Left forelimb (tissue), 1 donor: ENCODE measurements at regions not wholly inside any gene's neighbourhood (a gene's known extent, or its start where the extent isn't known, plus 50 kb on each side); places are given as distances from the start of the nearest gene placed in this dataset.

Source experiments
- DNase-seq: peaks from one replicate; pipeline ENCODE4 v3.0.0-alpha.2; 2018; ENCODE audit warnings: low spot score

DNA sequence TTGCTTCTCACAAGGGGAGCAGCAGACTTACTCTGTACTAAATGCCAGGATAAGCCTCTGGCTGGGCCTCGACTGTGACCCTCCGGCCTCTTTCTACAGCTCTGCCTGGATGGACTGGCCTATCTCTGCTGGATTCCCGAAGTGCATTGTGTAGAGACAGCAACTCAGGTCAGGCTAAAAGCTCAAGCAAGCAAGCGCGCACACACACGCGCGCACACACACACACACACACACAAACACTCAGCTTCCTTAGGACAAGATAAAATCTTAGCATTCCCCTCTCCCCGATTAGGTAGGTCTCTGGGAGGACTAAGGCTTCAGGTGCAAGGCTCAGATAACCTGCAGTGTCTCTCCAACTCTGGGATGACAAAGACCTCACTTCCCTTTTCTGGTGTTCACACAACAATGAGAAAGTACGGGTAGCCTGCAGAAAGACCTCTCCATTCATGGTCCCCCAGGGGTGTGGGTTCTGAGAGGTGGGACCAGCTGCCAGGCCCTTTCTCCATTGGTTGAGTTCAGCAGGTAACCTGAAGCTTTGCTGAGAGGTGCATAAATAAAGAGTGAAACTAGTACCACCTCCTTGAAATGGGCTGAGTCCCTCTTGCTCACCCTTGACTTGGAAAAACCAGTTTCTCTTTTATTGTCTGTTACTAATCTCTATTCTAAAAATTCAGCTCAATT is 155.1 kb upstream of the CAMK1G start:
- no peak for DNase-seq

GRCh38 chr1:209429611-209430010 is 153.9 kb upstream of the CAMK1G start:
- DNase-seq: no peak

DNA sequence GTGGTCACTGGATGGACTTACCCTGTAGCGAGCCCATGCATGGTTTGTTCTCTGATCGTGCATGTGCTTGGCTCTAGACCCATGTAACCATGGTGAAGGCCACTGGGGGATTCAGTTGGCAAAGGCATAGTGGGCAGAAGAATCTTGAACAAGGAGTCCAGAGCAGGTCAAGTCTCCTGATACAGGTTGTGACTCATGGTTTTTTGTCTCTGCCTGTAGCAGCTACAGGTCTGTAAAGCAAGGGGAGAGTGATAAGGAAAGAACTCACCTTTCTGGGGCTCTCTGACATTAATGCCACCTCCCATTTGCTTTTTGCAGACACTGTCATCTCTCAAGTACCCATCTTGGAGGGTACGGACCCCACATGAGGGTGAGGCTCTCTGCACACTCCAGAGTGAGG is 153.4 kb upstream of the CAMK1G start:
- DNase-seq: no peak

- DNase-seq: no peak
Observed at GRCh38 chr1:209430821-209431259, 152.7 kb upstream of the CAMK1G start.

GRCh38 chr1:209431402-209431801 is 152.1 kb upstream of the CAMK1G start:
- DNase-seq: no peak

DNA sequence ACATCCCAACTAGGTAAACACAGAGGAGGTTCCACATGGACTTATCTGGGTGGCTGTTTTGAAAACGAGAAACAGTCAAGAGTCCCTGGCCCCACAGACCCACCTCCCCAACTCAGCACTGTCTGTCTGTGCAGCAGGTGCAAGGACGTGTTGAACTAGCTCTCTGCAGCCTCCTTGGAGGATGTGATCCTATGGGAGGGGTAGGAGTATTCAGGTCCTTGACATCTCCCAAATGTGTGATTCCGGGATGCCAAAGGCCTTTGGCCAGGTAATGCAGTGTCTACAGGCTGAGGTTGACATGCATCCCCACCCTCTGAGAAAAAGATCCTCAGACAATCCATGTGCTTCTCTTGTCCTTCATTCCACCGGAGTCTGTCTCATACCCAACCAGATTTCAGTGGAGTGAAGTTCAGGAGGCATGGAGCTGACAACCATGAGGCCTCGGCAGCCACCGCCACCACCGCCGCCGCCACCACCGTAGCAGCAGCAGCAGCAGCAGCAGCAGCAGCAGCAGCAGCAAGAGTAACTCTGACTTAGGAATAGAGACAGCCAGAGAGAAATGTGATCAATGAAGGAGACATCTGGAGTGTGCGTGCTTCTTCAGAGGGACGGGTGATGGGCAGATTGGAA is 151.6 kb upstream of the CAMK1G start:
- no peak for DNase-seq

DNA sequence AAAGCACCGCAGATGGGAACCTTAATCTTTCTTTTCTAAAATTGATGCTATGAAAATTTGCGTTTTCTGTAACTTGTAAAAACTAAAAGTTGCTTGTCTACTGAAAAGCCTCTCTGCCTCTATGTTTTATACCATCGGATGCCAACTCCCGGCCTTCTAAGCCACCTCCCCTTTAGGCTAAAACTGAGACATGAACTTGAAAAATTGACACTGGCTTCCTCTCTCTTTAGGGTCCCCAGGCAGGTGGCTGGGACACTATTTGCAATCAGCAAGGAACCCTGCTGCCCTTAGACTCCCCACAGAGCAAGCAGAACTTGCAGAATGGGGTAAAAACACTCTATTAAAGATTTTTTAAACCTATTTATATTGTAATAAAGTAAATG is 151.1 kb upstream of the CAMK1G start:
- no peak for DNase-seq

DNA sequence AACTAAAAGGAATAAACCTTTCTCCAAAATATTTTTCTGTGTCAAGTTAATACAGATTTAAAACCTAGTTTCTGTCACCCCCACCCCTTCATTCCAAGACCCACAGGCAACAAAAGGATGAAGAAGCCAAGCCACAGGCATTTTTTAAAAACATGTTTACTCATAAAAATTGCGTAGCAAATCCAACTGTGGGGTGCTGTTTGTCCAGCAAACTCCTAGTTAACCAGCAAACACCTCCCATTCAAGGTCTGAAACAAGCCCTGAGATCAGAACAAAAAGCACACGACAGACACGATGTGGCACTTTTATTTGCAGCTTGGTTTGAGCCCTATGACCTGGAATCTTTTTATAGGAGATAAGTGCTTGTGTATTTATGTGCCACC is 149.9 kb upstream of the CAMK1G start:
- no peak for DNase-seq

- DNase-seq: no peak
Observed at GRCh38 chr1:209434066-209434465, 149.4 kb upstream of the CAMK1G start.

DNA sequence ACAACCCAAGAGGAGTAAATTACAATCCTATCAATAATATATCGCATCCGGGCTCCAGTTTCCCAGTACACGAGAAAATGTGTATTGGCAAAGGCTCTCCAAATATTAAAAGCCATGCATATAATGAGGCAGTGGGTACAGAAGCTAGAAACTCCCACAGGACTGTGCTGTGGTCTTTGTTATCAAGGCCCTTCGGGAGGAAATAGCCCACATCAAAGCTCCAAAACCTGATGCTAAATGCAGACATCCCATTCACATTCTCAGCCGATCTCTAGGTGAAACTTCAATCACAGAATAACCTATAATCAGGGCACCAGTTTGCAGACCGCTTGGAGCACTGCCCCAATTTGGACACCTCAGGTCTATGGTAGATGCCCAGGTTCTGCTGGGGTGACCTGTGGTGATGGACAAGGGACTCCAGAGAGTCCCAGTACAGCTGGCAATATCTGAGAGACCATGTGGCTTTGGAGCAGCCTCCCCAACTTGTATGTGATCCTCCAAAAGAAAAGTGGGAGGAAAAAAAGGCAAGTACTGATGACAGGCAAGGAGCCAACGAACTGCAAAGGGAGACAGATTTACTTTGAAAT is 148.8 kb upstream of the CAMK1G start:
- no peak for DNase-seq

- peak; percentile 77 for DNase-seq
Observed at GRCh38 chr1:209435654-209436566, 147.6 kb upstream of the CAMK1G start.

DNA sequence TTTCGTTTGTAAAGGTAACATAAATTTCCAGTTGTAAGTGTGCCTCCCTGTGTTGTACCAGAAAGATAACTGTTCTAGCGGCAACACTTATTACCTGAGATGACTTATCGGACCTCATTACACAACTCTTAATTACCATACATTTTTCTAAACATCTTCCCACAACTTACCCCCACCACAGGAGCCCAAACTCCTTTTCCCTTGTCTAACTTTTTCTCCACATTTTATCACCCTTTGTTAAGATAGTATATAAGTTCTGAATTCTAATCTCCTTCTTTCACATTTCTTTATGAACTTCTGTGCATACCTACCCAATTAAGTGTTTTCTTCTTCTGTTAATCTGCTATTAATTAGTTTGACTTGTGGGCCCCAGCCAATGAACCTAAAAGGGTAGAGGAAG is 143.7 kb upstream of the CAMK1G start:
- no peak for DNase-seq

- DNase-seq: no peak
Observed at GRCh38 chr1:209443361-209443931, 140.1 kb upstream of the CAMK1G start.

DNA sequence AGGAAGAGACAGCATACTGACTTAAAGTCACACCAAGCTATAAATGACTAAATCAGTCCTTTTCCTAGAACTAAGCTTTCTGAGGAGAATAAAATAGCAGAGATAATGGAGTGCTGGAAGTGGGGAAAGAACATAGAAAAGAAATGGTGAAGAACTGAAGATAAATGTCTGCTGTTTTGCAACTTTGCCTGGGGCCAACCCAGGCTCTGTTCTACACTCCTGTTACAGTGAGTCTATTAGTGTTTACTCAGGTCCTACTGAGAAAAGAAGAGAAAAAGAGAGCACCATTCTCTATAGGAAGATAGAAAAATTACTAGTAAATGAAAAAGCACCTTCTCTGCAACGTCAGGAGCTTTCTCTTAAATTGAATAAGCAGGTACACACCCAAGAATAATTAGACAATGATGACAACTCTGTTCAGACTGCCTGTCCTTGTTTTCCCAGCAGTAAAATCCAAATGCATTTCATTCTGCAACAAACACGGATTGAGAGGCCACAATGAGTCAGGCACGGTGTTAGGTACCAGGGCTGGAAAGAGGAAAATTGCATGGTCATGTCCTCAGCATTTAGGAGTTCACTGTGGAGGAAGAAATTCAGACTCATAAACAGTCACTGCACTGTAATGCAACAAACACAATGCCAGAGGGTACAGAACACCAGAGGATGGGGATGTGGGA is 139.4 kb upstream of the CAMK1G start:
- DNase-seq: no peak

- no peak for DNase-seq
Observed at GRCh38 chr1:209444961-209445360, 138.6 kb upstream of the CAMK1G start.

DNA sequence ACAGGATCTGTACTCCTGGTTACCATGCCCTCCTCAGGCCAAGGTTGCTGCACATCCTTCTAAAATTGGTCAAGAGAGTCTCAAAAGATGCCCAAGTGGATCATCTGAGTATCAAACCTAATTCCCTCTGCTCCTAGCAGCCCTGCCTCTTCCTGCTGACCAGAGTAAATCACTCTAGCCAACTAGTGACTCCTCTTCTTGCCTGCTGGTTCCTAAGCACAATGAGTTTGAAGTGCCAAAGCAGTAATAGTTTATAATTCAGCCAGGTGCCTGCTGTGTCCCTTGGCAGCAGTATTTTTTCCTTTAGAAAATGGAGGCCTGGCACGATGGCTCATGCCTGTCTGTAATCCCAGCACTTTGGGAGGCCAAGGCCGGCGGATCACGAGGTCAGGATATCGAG is 137.9 kb upstream of the CAMK1G start:
- DNase-seq: no peak

GRCh38 chr1:209446356-209446755 is 137.2 kb upstream of the CAMK1G start:
- DNase-seq: no peak

DNA sequence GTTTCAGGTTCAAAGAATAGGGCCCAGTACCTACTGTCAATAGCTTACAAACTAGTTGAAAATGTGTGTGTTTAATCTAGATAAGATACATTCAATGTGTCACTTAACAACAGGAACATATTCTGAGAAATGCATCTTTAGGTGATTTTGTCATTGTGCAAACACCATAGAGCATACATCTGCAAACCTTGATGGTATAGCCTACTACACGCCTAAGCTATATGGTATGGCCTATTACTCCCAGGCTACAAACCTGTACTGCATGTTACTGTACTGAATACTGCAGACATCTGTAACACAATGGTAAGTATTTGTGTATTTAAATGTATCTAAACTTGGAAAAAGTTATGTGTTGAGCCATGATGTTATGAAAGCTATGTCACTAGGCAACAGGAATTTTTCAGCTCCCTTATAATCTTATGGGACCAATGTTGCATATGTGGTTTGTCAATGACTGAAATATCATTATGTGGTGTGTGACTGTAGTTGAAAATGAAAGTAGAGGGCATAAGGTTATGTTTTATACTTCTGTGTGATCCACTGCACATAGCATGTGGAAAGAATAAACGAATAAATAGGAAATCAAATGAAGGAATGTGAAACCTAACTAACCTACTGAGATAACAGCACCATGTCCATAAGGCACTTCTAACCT is 129.0 kb upstream of the CAMK1G start:
- no peak for DNase-seq

DNA sequence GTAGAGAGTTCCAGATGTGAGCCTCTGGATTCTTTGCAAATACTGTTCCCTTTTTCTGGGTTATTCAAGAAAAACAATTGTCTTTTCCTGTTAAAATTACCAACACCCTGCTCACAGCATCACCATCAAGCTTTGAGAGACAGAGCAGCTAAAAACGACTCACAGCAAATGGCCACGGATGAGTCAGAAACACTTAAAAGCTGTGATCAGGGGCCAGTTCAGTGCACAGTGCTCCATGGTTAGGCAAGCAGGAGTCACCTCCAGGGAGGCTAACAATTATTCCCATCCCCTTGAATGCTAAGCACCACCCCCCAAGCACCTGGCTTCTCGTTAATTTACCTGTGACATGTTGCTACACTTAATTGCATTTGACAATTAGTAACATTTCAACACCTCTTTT is 128.4 kb upstream of the CAMK1G start:
- DNase-seq: no peak

DNA sequence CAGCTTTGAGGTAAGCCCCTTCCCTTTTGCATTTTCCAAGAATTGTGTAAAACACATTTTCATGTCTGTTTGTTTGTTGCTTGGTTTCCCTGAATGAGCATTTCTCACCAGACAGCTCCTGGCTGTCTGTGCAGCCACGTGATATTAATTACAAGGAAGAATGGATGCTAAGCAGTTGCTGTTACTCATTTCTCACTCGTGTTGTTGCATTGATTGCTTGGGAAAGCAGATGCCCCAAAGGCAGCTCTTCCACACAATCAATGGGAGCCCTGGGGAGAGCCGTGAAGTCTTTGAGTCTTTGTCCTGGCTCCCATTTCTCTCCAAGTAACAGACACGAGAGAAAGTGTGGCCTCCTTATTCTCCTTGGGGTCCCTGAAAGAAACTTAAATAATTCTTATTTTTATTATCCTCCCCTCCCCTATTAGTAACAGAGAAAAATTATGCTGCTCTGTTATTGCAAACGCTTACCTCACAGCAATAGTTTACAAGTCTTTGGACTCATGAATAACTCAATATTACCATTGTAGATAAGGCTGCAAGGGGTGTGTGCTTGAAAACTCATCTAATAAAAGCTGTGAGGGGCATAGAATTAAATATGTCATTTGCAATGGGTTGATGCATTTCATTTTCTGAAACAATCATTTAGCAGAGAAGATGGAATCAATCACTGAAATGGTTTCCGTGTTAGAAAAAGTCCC is 127.7 kb upstream of the CAMK1G start:
- DNase-seq: no peak

DNA sequence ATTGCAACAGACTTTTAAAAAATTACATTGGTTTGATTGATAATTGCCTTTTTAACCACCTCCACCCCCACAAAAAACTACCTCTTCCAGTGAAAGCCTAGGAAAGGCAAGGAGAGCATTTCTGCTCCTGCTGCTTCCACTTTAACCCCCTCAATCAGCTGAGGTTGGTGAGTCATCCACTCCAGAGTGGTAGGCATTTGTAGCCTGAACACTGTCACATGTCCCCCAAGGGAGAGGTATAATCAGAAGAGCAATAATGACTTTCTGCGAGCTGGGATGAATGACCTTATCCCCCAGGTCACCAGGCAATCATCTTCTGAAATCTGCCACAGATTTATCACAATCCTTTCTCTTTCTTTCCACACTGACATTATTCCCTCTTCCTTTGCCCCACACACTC is 126.6 kb upstream of the CAMK1G start:
- no peak for DNase-seq
